Fibroblast of skin of left biceps (primary cell): ENCODE measurements at regions not wholly inside any gene's neighbourhood (a gene's known extent, or its start where the extent isn't known, plus 50 kb on each side); places are given as distances from the start of the nearest gene placed in this dataset.

Experiments
- DNase-seq, 2 experiments: peaks; one replicate each; pipeline ENCODE4 v3.0.0-alpha.2; 2013; ENCODE audit warnings: low read depth in 2 of 2

DNA sequence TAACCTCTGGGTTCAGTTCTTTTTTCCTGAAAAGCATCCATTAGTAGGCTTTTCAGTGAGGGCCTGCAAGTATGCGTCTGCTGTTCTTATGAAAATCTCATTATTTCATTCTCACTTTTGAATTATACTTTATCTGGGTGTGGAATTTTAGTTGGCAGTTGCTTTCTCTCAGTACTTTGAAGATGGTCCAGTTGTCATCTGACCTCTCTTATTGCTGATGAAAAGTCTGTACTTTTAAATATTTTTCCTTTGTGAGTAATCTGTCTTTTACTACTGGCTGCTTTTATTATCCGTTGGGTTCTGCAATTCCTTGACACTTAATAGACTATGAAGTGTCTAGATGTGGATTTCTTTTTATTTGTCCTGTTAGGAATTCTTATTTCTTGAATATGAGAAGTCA, 307.8 kb downstream of the CYP26B1 start:
- DNase-seq: no peak

DNA sequence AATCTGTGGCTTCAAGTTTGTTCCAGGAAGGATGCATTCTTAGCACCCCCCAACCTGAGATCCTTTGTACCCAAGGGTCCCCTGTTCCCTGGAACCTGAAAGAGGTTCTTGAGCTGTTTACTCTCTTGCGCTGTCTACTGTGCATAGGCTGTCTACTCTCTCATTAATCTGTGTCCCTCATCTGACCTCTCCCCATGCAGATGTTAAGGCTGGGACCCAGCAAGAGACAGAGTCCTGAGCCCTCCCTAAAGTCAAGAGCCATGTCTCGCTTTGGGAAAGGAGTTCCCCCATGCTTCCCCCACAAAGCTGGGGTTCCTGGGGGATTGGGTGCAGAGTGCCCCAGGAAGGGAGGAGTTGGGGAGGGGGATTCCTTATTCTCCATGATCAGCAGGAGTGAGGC, 312.9 kb downstream of the CYP26B1 start:
- no peak for DNase-seq

DNA sequence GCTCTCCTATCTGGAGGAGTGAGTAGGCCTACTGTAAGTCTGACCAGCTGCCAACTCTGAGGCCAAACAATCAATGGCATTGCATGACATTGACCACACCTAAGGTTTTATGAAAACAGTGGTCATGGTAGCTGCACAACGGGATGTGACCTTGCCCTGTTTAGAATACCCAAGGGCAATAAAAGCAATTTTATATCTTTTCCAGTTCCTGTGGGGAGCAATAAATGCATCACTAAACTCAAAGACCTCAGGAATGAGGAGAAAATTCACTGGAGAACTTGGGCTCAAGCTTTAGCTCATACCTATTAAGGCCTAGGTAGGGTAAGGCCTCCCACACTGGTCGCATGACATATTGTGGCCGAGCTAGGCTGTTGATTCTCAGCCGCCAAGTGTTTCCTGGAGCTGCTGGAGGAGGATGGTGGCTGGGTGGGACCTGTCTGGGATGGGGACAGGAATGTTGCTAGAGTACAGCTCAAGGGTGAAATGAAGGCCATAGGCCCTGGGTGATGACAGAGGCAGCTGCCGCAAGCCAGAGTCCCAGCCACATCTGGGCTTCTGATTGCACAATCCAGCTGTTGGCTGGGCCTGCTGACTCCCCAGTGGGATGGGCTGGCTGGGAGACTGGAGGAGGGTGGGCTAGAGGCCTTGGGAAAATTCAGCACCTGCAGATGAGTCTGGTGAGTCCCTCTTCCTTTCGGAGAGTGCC, 313.7 kb downstream of the CYP26B1 start:
- DNase-seq: no peak

DNA sequence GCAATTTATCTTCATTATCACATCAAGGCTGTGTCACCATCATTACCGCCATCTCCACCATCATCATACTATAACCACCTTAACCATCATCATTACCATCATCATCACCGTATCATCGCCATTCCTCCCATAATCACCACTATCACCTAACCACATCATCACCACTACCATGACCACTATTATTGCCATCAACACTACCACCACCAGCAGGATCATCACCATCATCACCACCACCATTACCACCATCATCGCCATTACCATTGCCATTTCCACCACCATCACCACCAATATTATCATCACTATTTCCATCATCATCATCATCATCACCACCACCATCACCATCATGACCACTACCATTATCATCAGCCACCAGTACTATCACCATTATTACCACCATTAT, 314.4 kb downstream of the CYP26B1 start:
- no peak for DNase-seq

DNA sequence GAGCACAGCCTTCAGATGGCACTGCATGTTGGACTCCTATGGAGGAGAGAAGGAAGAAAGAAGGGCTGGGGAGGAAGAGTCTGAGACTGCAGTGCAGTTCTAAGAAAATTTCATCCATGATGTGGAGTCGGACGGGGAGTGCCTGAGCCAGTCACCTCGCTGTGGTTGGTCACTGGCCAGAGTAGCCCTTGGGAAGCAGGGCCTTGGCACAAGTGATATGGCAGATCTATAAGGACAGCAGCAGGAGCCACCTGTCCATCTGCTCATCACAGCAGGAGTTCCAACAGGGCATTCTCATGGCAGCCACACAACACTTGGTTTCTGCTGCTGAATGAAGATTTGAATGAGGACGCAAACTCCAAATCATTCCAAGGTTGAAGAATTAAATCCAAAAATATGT, 314.8 kb downstream of the CYP26B1 start:
- DNase-seq: no peak

DNA sequence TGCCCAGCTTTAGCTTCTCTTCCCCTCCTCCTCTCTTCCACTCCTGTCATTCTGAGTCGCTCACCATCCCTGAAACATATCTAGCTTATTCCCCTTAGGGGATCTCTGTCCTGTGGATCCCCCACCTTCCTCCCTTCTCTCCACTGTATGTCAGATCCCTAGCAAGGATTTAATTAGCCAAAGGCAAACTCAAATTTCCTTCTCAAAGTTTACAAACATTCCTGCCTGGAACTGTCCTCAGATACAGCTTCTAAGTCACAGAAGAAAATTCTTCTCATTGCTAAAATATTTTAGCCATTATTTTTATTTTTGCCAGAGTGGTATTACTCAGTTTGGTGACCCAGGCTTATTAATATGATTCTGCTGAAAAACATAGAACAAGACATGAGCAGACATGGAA, 315.3 kb downstream of the CYP26B1 start:
- DNase-seq: no peak

DNA sequence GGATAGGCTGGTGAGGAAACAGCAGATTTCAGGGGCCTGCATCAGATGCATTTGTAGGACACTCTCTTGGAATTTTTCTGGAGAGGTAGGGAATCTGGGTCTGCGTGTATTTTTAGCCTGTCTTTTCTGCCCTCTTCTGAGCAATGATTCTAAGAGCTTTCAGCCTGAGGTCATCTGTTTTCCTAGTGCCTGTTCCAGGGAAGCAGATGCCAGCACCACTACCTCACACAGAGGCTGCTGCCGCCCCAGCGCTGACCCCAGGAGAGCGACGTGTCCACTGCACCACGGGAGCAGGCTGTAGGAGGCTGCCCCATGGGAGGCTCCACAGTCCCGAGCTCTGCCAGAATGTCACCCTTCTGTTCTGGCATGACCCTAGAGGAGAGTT, 316.5 kb downstream of the CYP26B1 start:
- DNase-seq: peak; percentile 66 to 69

DNA sequence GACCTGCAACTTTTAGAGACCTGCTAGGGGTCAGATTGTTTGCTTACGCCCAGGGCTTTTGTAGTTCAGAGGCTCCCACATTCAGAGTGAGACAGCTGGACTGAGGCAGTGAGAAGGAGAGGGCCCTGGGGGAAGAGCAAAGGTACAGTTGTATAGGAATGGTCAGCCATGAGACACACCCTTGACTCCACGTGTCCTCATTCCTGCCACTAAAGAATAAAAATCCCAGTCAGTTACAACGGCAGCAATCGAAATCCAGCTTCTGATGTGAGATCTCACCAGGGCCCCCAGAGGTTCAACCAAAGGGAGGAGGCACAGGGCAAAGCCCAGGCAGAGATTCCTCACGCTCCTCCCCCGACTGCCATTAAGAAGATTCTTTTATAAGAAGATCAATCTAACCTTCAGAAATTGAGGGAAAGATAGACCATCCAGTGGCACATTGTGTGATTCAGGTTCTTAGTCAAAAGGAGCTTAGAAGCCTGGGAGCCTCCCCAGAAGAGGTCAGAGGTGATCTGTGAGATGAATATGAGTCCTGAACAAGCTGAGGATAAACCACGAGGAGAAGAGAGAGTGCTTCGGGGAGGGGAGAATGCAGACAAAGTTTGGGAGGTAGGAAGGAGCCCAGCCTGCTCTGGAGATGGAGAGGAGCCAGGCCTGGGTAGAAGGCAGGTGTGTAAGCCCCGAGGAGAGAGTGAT, 317.0 kb downstream of the CYP26B1 start:
- DNase-seq: no peak

DNA sequence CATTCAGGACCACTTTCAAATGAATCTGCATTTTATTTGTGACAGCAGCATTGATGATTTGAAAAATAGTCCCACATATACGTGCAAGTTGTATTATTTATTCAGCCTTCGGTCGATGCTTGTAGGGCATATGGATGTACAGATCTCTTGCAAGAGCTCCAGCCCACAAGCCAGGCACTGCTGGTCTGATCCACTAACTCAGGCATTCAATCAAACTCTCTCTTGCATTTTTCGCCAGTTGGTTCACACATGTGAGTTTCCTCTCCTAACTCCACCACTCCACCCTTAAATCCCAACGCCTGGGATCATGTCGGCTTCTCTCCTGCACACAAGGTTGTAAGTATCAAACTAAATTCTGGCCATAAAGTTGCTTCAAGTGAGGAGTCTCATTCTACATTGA, 318.7 kb downstream of the CYP26B1 start:
- DNase-seq: peak in 1 of 2 experiments; percentile 53

DNA sequence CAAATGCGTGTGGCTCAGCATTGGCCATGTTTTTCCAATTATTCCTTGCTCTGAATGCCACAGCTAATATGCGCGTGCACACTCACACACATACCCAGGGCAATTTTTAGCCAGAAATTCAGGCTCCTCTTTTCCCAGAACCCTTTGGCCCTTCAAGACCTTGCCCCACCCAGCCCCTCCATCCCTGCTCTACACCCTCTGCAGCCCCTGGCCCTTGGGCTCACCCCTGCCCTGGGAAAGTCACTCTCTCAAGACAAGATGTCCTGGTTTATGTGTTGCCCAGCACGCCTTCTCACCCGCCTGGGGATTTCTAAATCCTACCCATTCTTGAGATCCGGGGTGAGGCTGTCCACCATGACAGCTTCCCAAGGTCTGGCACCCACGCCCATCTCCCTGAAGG, 319.7 kb downstream of the CYP26B1 start:
- DNase-seq: no peak

DNA sequence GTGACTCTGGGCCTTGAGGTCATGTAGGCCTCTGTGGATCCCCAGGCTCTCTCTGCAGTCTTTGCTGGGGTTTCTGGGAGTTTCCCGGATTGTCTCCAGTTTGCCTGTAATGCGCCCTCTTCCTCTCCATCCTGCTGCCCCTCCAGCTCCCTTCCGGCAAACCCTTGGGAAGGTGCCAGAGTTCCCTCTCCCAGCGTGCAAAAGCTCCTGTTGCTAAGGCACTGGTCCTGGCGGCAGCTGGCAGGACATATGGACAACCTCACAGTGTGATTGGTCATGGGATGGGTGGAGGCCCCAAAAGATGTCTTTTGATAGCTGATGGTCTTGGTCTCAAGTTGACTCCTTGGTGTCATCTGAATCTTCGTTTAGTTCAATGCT, 320.1 kb downstream of the CYP26B1 start:
- DNase-seq: no peak

DNA sequence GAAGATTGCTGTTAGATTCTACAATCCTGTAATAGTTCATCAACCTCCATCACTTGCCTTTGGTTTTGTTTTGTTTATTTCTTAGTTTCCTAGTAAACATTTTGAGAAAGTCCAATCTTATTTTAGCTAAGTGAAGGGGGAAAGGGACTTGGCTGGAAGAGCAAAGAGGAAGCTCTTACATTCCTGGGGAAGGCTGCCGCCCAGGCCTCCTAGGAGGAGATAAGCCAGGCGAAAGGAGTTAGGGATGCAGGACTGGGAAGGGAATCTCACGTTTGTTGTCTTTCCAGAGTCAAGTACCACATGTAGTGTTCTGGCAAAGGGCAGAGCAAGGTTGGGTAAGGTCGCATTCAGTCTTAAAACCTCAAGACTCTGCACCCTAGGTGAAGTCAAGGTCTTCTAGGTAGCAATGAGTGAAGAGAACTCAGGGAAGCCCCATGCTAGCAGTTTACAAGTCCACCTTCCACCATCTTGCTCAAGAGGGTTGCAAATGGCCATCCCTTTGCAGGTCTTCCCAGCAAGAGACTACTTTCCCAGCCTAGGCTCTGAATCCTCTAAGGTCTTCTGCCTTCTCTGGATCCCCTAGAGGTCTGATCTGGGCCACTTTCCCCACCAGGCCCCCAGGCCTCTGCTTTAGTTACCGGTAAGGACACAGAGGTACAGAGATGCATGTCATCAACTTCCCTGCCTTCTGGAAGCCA, 320.7 kb downstream of the CYP26B1 start:
- no peak for DNase-seq

DNA sequence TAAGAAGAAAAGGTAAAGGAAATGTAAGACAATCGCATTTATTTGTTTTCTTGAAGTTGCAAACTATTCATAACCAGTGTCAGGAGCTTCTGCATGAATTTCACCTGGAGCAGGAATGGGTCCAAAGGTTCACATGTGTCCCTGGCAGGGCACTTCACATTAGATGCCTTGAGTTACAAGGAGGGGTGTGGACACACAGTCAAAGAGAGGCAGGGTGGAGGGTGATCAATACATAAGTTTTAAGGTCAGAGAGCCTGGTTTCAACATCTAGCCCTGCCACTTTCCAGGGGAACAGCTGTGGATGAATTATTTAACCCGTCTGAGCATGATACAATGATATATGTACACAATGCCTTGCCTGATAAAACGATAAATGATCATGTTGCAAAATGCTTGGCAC, 321.4 kb downstream of the CYP26B1 start:
- no peak for DNase-seq

DNA sequence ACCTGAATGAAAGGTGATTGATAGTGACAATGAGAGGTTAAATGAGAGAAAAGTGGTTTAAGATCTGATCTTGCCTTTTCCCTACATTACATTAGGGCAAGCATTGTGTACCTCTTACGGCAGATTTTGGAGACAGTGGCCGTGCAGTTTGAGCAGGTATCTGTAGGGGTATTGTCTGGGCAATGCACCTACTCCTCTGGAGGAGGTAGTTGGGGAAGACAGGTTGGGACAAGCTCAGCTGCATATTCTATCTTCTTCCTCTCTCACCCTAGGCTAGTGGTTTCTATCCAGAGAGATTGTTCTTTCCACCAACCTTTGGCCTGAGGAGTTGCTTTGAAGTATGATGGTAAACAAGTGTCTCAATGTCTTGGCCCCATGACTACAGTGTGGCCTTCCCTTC, 323.2 kb downstream of the CYP26B1 start:
- DNase-seq: no peak

DNA sequence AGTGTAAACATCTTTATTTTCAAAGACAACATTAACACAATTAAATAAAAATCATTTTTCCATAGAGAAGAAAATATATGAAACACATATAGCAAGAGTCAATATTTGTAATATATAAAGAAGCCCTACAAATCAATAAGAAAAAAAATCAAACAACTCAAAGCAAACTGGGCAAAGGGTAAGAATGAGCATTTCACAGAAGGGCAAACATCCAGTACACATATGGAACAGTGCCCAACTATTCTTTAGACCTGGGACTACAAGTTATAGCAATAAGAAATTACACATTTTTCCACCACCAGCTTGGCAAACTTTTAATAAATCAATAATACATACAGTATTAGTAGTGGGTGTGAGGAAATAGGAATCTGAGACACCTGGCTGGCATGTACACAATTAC, 324.1 kb downstream of the CYP26B1 start:
- no peak for DNase-seq

DNA sequence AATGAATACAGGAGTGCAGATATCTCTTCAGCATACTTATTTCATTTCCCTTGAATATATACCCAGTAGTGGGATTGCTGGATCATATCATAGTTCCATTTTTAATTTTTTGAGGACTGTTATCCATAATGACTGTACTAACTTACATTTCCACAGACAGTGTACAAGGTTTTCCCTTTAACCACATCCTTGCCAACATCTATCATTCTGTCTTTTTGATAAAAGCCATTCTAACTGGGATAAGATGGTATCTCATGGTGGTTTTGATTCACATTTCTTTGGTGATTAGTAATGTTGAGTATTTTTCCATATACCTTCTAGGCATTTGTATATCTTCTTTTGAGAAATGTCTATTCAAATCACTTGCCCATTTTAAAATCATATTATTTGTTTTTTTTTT, 325.2 kb downstream of the CYP26B1 start:
- no peak for DNase-seq

DNA sequence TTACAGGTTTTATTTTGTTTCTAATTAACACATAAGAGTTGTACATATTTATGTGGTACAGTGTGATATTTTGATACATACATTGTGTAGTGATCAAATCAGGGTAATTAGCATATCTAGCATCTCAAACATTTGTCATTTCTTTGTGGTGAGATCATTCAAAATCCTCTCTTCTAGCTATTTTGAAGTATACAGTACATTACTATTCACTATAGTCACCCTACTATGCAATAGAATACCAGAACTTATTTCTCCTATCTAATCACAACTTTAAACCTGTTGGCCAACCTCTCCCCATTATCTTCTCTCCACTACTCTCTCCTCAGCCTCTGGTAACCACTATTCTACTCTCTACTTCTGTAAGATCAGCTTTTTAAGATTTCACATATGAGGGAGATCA, 325.8 kb downstream of the CYP26B1 start:
- DNase-seq: no peak

DNA sequence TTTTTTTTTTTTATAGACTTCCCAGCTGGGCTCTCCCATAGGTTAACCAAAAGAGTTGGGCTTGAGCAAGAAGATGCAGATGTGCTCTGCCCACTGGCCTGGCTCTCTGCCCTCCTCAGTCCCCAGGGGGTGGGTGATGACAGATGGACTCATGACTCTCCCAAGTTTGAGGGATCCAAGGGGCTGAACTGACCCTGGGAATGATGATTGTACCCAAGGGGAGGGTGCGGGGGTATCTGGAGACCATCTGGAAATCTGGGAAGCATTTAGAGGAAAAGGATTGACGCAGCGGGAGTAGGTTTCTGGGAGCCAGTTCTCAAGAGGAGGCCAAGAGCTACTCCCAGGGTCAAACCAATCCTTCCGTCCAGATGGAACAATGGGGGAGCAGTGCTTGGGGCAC, 330.8 kb downstream of the CYP26B1 start:
- no peak for DNase-seq

DNA sequence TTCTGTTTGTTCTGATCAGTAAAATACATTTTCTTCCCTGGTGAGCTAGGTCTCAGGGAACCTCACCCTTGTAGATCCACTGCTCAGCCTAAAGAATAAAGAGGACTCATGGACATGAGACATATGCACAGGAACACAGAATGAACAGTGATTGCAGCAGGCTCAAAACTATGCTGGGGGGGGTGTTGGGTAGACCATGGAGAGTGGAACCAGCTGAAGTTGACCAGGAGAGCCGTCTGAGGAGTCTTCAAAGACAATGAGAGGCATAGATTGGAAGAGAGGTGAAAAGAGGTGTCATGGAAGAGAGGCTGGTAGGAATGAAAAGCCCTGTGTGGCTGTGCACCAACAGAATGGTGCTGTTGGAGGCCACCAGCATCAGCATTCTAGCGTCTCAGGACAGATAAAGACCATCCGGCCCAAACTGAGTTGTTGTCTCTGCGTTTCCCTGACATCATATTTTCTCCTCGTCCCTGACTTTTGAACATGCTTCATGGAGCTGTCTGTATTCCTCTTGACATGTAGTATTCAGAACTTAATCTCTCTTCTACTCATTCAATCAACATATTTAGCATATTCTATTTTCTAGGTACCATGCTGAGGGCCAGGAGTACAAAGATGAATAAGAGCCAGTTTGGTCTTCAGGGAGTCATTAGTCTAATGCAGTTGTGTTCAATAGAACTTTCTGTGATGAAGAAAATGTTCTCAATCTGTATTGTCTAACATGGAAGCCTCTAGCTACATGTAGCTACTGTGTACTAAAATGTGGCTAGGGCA, 331.8 kb downstream of the CYP26B1 start:
- DNase-seq: no peak

DNA sequence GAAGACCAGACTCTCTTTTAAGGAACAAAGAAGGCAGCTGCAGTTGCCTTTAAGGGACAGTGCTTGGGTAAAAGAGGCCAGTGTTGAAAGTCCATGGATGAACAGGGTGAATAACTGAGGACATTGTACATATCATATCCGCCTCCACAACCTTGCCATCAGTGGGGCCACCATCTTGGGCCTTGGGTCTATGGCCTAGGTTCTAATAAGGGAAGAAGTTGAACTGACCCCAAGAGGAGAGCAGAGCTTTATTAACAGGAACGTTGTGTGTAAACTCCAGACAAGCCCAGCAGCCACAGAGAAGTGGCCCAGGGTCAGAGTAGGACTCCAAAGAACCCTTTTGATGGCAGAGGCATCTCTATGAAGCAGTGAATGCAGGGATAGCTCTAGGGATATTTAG, 332.8 kb downstream of the CYP26B1 start:
- DNase-seq: no peak

DNA sequence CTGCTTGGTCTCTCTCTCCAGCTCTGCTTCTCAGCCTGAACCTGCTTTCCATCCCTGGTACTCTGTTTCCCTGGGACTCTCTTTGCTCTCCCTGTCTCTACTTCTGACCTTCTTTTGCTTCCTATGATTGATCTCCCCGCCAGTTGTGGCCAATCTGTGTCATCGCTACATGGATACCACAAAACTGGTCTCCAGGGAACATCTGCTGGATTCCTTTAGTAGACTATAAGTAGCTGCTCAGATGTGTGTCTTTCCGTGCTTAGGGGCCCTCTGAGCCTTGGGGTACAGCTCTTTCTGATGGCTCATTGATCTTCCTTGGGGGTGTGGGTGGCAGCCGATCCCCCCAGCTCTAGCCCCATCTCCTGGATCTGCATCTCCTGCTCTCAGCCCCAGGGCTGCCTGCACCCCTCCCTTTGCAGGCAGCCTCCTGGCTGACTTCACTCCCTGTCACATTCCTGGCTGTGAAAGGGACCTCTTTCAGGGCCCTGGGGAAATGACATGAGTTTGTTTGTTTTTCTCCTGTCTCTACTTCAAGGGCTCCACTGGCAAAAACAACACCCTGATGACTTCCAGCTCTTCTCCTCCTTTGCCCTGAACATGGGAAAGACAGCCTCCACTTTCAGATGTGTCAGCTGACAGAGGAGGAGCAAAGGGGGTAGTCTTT, 333.7 kb downstream of the CYP26B1 start:
- no peak for DNase-seq

DNA sequence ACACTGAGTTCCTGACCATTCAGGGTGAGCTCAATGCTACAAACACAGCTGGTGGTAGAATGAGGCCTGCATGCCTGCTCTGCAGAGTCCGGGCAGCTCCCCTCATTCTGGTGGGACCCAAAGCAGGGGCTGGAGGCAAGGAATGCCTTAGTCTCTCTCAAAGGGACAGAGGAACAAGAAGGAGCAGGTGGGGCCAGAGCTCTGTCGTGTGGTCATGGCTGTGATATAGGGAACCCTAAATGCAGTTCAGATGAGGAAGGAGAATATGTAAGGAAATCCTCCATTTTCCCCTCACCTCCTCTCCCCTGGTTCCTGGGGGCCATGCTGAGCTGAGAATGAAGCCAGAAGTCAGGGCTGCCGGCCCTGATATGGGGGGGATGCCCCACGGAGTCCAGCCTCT, 334.3 kb downstream of the CYP26B1 start:
- no peak for DNase-seq
